WERI-Rb-1 (cell line): ENCODE measurements at regions not wholly inside any gene's neighbourhood (a gene's known extent, or its start where the extent isn't known, plus 50 kb on each side); places are given as distances from the start of the nearest gene placed in this dataset.

ENCODE experiments used
- DNase-seq: peaks from one replicate; pipeline ENCODE4 v3.0.0-alpha.2; 2020
- H3K27ac ChIP-seq: fragments of 250-450 bp; sonication (Bioruptor Pico); 2 replicates; pipeline ENCODE4 v1.5.1; 2020; ENCODE audit warnings: mild to moderate bottlenecking, moderate library complexity
- H3K27me3 ChIP-seq: fragments of 250-450 bp; sonication (Bioruptor Pico); 2 replicates; pipeline ENCODE4 v1.5.1; 2021; ENCODE audit warnings: mild to moderate bottlenecking, low read depth, moderate library complexity; ENCODE audit not compliant: insufficient read depth, severe bottlenecking
- H3K36me3 ChIP-seq: fragments of 250-450 bp; sonication (Bioruptor Pico); 2 replicates; pipeline ENCODE4 v1.5.1; 2020; ENCODE audit warnings: mild to moderate bottlenecking, moderate library complexity
- H3K4me3 ChIP-seq: 2 replicates; pipeline ENCODE4 v1.5.1; 2011; ENCODE audit warnings: low read depth, mild to moderate bottlenecking, control low read depth, low read length
- H3K9me3 ChIP-seq: fragments of 250-450 bp; sonication (Bioruptor Pico); 2 replicates; pipeline ENCODE4 v1.5.1; 2021; ENCODE audit warnings: mild to moderate bottlenecking, moderate library complexity; ENCODE audit not compliant: severe bottlenecking
- TF ChIP-seq, protein P1 (sequence below): IDR thresholded peaks from 2 replicates; pipeline ENCODE4 v1.5.1; 2011; ENCODE audit warnings: low read depth, mild to moderate bottlenecking, control low read depth, inconsistent platforms, low read length

DNA sequence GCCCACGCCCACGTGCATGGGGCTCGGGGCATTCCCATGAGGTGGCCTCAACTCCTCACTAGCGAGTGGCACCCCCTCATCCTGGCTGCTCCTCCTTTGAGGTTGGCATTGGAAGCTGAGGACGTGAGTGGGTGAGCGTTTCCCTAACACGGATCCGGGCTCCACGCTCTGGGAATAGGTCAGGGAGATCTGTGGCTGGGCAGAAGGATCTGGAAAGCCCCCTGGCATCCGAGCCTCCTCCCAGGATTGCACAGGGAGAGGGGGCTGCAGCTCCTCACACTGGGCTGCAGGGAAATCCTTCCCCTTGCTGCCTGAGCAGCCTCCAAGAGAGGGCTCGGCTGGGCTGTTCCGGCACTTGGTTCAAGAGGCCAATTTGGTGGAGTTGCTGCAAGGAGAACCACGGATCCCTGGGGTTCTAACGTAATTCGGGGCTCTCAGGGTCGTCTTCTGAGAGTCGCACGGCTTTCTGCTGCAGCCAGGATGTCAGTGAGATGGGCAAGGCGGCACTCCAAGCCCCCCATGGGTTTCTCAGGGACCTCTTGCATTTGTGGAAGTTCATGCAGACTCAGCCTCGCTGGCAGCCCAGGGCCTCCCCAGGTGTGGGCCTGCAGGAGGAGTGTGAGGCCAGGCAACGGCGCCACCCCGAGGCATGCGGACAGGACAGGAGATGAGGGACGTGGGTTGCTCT, 1119.0 kb downstream of the BRD1 start:
- H3K9me3 ChIP-seq: no peaks in the 10 kb centered on the region
- no peak overlapping the region for H3K4me3 ChIP-seq
- DNase-seq: no peak
- no peaks in the 10 kb centered on the region for H3K27me3 ChIP-seq
- peaks cover 10% of the 10 kb centered on the region for H3K36me3 ChIP-seq
- H3K27ac ChIP-seq: no peak overlapping the region
- TF ChIP-seq, protein P1, sequence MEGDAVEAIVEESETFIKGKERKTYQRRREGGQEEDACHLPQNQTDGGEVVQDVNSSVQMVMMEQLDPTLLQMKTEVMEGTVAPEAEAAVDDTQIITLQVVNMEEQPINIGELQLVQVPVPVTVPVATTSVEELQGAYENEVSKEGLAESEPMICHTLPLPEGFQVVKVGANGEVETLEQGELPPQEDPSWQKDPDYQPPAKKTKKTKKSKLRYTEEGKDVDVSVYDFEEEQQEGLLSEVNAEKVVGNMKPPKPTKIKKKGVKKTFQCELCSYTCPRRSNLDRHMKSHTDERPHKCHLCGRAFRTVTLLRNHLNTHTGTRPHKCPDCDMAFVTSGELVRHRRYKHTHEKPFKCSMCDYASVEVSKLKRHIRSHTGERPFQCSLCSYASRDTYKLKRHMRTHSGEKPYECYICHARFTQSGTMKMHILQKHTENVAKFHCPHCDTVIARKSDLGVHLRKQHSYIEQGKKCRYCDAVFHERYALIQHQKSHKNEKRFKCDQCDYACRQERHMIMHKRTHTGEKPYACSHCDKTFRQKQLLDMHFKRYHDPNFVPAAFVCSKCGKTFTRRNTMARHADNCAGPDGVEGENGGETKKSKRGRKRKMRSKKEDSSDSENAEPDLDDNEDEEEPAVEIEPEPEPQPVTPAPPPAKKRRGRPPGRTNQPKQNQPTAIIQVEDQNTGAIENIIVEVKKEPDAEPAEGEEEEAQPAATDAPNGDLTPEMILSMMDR: no peak

DNA sequence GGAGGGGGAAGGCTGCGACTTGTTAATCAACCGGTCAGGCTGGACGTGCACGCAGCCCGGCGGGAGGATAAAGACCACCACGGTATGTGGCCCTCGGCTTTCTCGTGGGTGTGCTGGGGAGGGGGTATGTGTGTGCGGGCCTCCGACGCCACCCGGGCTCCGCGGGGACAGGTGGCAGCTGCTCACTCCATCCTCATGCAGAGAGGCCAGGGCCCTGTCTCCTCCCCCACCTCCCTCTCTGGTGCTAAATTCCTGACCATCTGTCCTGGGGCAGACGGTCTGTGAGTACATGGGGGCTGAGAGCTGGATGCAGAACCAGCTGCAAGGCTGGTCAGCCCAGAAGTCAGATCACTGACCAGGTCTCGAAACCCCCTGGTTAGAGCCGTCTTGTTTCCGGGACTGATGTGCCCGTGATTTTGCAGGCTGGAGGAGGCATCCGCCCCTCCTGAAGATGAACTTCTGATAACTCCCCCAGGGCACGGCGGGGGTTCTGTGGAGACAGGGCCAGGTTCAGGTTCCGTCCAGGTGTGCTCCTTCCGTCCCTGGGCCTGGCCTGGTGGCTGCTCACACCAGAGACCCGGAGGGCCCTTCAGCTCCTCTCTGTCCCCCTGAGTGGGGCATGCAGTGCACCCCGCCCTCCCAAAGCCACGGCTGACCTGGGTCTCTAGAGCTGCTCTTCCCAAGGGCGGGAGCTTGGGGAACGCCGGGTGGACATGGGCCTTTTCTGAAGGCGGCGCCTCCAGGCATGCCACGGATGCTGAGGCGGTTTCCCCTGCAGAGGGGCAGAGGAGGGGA, 1119.7 kb downstream of the BRD1 start:
- Histone ChIP-seq H3K36me3 (peaks cover 10% of the 10 kb centered on the region), H3K27me3 (no peaks in the 10 kb centered on the region), H3K9me3 (no peaks in the 10 kb centered on the region), H3K4me3 (no peak overlapping the region), H3K27ac (no peak overlapping the region)
- peak; percentile 23 for DNase-seq
- TF ChIP-seq, protein P1: no peak

DNA sequence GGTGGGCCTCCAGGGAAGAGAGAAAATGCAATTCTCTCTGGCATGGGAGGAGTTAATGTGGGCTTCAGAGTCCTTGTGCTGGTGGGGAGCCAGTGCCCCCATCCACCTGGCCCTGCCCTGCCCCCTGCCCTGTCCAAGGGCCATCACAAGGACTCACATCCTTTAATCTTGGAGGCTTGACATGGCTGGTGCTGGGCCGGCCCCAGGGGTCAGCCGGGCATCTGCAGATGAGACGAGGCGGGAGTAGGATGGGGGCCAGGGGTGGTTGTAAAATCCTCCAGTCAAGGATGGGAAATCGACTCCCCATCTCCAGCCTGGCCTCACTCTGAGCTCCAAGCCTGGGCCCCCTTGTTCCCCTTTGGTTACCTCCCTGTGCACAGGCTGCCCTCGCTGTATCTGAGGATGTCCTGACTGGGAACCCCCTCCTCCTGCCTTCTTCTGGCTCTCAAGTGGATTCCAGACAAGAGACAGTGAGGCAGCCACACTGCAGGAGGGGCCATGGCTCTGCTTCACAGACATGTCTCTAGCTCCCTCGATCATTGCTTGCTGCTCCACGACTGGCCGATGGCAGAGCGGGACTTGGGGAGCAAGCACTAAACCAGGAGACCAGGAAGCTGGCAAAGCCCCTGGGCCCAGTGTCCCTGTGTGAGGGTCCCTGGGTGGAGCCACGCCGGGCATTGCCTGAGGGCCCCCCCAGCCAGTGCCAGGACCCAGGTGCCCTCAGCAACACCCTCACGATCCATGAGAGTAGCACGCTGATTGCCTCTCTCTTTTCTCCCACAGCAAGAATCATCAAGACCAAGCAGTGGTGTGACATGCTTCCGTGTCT, 1120.5 kb downstream of the BRD1 start:
- H3K27me3 ChIP-seq: no peaks in the 10 kb centered on the region
- peaks cover 10% of the 10 kb centered on the region for H3K36me3 ChIP-seq
- peak; percentile 4 for DNase-seq
- H3K4me3 ChIP-seq: no peak overlapping the region
- TF ChIP-seq, protein P1: no peak
- H3K27ac ChIP-seq: no peak overlapping the region
- no peaks in the 10 kb centered on the region for H3K9me3 ChIP-seq

DNA sequence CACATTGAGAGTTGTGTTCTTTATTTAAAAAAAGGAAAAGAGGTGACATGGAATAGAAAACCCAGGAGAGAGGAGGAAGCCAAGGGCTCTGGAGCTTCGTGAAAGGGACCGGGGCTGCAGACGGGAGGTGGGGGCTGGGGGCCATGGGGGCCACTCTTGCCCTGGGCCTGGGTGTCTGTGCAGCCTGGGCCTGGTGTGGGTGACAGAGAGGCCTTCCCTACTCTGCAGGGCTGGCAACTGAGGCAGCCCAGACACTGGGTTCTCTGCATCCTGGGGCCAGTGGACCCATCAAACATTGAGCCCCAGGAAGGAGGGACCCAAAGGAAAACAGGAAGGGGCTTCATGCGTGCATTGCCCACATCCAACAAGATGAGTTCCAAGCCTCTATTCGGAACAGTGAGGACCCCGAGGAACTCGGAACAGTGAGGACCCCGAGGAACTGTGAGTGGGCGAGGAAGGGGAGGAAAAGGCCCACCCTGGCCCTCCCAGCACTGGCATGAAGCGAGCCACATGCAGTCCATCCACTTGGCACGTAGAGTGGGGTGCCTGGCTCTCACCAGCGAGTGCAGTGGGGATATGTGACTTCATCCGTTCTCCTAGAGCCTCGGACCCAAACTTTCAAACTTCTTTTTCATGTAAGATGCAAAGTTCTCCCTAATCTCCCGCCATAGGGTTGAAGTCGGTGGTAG, 1121.6 kb downstream of the BRD1 start:
- no peaks in the 10 kb centered on the region for H3K27me3 ChIP-seq
- no peaks in the 10 kb centered on the region for H3K9me3 ChIP-seq
- TF ChIP-seq, protein P1: no peak
- H3K4me3 ChIP-seq: no peak overlapping the region
- H3K36me3 ChIP-seq: peaks cover 10% of the 10 kb centered on the region
- no peak overlapping the region for H3K27ac ChIP-seq
- peak; percentile 3 for DNase-seq

DNA sequence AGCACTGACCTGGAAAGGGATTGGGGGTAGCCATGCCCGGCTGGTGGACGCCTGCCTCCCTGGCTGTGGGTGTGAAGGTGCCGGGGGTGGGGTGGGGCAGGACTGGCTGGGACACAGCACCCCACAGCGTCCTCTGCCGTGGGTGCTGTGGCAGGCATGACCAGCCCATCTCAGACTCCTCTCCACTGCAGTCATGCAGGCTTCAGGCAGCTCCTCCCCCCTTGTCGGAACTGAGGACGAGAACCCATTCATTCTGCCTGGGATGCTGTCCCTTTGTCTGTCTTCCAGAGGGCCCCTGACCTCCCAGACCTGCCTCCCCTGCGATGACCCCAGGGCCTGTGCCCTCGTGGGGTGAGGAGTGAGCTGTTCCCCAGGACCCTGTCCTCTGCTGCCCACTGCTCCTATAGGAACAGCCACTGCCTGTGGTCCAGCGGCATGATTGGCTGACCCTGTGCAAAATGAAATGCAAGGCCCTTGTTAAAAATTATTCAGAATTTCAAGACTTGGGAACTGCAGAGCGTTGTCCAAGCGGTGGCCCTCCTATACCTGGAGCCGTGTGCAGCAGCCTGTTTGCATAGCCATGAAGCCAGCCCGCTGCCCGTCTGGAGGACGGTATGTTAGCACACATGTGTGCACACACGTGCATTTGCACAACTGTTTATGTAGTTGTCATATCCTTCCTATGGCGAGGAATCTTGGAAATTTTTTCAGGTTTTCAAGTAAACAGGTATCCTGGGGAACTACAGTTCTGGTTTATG, 1122.3 kb downstream of the BRD1 start:
- Histone ChIP-seq H3K36me3 (peaks cover 10% of the 10 kb centered on the region), H3K27ac (peak overlapping the region; percentile 23)
- no peak for DNase-seq

More for the DNA sequence above, 1122.3 kb downstream of the BRD1 start:
- no peak overlapping the region for H3K4me3 ChIP-seq
- TF ChIP-seq, protein P1: peak; percentile 54; the same call in 1 of the 2 replicates
- no peaks in the 10 kb centered on the region for H3K27me3 ChIP-seq
- no peaks in the 10 kb centered on the region for H3K9me3 ChIP-seq
